ENCODE measurements at regions not wholly inside any gene's neighbourhood (a gene's known extent, or its start where the extent isn't known, plus 50 kb on each side); places are given as distances from the start of the nearest gene placed in this dataset.

- TF ChIP-seq SIN3A (IDR thresholded peaks at IDR 0.05; ENCODE audit: borderline replicate concordance, insufficient read depth, low read length): no peak
- TF ChIP-seq TAF1 (IDR thresholded peaks at IDR 0.05; ENCODE audit: borderline replicate concordance, insufficient read depth, low read length): no peak
- TF ChIP-seq FOXP2 (optimal IDR thresholded peaks at IDR 0.05; ENCODE audit: borderline replicate concordance, extremely low read depth, extremely low read length, insufficient read depth): no peak
- TF ChIP-seq POLR2AphosphoS5 (IDR thresholded peaks at IDR 0.05; ENCODE audit: low read depth, low read length): no peak
- no peak for TF ChIP-seq REST (IDR thresholded peaks at IDR 0.05; ENCODE audit: insufficient read depth in 1 of 2, low read depth in 2 of 2, low read length in 2 of 2)
Measured at GRCh38 chr10:3348564-3348963, 176.0 kb upstream of the PITRM1 start.

- TF ChIP-seq REST (IDR thresholded peaks at IDR 0.05; ENCODE audit: insufficient read depth in 1 of 2, low read depth in 2 of 2, low read length in 2 of 2) (no peak), SIN3A (IDR thresholded peaks at IDR 0.05; ENCODE audit: borderline replicate concordance, insufficient read depth, low read length) (no peak), POLR2AphosphoS5 (IDR thresholded peaks at IDR 0.05; ENCODE audit: low read depth, low read length) (no peak)
Measured at GRCh38 chr10:3347413-3348182, 175.0 kb upstream of the PITRM1 start.

- TF ChIP-seq POLR2AphosphoS5 (IDR thresholded peaks at IDR 0.05; ENCODE audit: low read depth, low read length) (no peak), SIN3A (IDR thresholded peaks at IDR 0.05; ENCODE audit: borderline replicate concordance, insufficient read depth, low read length) (no peak), TAF1 (IDR thresholded peaks at IDR 0.05; ENCODE audit: borderline replicate concordance, insufficient read depth, low read length) (no peak), FOXP2 (optimal IDR thresholded peaks at IDR 0.05; ENCODE audit: borderline replicate concordance, extremely low read depth, extremely low read length, insufficient read depth) (no peak), REST (IDR thresholded peaks at IDR 0.05; ENCODE audit: insufficient read depth in 1 of 2, low read depth in 2 of 2, low read length in 2 of 2) (no peak)
Measured at GRCh38 chr10:3346851-3347250, 174.3 kb upstream of the PITRM1 start.

- TF ChIP-seq SIN3A (IDR thresholded peaks at IDR 0.05; ENCODE audit: borderline replicate concordance, insufficient read depth, low read length) (no peak), POLR2AphosphoS5 (IDR thresholded peaks at IDR 0.05; ENCODE audit: low read depth, low read length) (no peak), TAF1 (IDR thresholded peaks at IDR 0.05; ENCODE audit: borderline replicate concordance, insufficient read depth, low read length) (no peak), REST (IDR thresholded peaks at IDR 0.05; ENCODE audit: insufficient read depth in 1 of 2, low read depth in 2 of 2, low read length in 2 of 2) (no peak), FOXP2 (optimal IDR thresholded peaks at IDR 0.05; ENCODE audit: borderline replicate concordance, extremely low read depth, extremely low read length, insufficient read depth) (no peak)
Measured at GRCh38 chr10:3342771-3343170, 170.2 kb upstream of the PITRM1 start.
